ENCODE measurements at regions not wholly inside any gene's neighbourhood (a gene's known extent, or its start where the extent isn't known, plus 50 kb on each side); places are given as distances from the start of the nearest gene placed in this dataset.

- no peak for ATAC-seq
- Histone ChIP-seq H3K4me3 (no peak overlapping the region), H2AFZ (ENCODE audit: control insufficient read depth, low read depth, low read length) (no peak overlapping the region), H3K36me3 (ENCODE audit: control insufficient read depth in 2 of 2, insufficient read depth in 2 of 2, low read length in 1 of 2) (no peaks in the 10 kb centered on the region), H4K20me1 (ENCODE audit: control insufficient read depth, insufficient read depth) (no peaks in the 10 kb centered on the region), H3K9me3 (replicated peaks; ENCODE audit: control insufficient read depth, insufficient read depth, low read length) (no peaks in the 10 kb centered on the region; the same call in 2 of the 3 replicates), H3K79me2 (ENCODE audit: control insufficient read depth, insufficient read depth, low read length) (no peaks in the 10 kb centered on the region), H3K9ac (ENCODE audit: control insufficient read depth, insufficient read depth, low read length) (no peak overlapping the region), H3K27me3 (replicated peaks in 1 of 2; ENCODE audit: control insufficient read depth in 2 of 2, insufficient read depth in 2 of 2, low read length in 1 of 2) (no peaks in the 10 kb centered on the region), H3K4me1 (ENCODE audit: control insufficient read depth, insufficient read depth, low read length) (no peaks in the 10 kb centered on the region), H3K27ac (ENCODE audit: control insufficient read depth, insufficient read depth) (no peak overlapping the region), H3K4me2 (ENCODE audit: control insufficient read depth, insufficient read depth) (no peak overlapping the region)
- ChIA-PET RAD21 (ENCODE audit: unreplicated experiment) (no interaction called here), SMC1A (ENCODE audit: uncharacterized antibody, unreplicated experiment) (no interaction called here), POLR2A (no interaction called here), CTCF (interaction anchor here (0.6 kb wide), 1 partner anchor 681 kb away, joined by 3 read pairs; no protein-coding TSS in a partner anchor)
- intact Hi-C loops (cut with micrococcal nuclease; ENCODE audit: unreplicated experiment) = no loop called here
- TF ChIP-seq ZZZ3 (IDR thresholded peaks at IDR 0.05; ENCODE audit: control insufficient read depth, insufficient read length, low read depth) (no peak), ZNF622 (IDR thresholded peaks at IDR 0.05) (no peak), USF2 (IDR thresholded peaks at IDR 0.05; ENCODE audit: borderline replicate concordance, low read depth, low read length) (no peak), EED (IDR thresholded peaks at IDR 0.05; ENCODE audit: low read depth) (no peak), TCF12 (IDR thresholded peaks at IDR 0.05; ENCODE audit: low read depth, low read length) (no peak), E4F1 (IDR thresholded peaks at IDR 0.05; ENCODE audit: borderline replicate concordance, partially characterized antibody) (no peak)
- no peak for DNase-seq (ENCODE audit: low read depth, low spot score)
- FAIRE-seq = no peak
- WGBS (ENCODE audit: insufficient coverage, insufficient replicate concordance, low lambda C conversion rate, missing lambda C conversion rate) = 0% methylated on average over 2 of the region's 2 CpGs
- BruUV-seq (replicated peaks) = no TSS peak
- in situ Hi-C loops (cut with MboI) = no loop called here
Observed at GRCh38 chr16:73262931-73263330, 215.0 kb upstream of the ZFHX3 start.
